Stimulated activated CD4-positive, alpha-beta T cell treated with anti-CD3 and anti-CD28 coated beads, Interleukin-15, amount 100 ng/mL, for 24 hours (primary cell): ENCODE measurements at regions not wholly inside any gene's neighbourhood (a gene's known extent, or its start where the extent isn't known, plus 50 kb on each side); places are given as distances from the start of the nearest gene placed in this dataset.

Experiments used
- DNase-seq: peaks from one replicate; pipeline ENCODE4 v3.0.0-alpha.2; 2020

DNA sequence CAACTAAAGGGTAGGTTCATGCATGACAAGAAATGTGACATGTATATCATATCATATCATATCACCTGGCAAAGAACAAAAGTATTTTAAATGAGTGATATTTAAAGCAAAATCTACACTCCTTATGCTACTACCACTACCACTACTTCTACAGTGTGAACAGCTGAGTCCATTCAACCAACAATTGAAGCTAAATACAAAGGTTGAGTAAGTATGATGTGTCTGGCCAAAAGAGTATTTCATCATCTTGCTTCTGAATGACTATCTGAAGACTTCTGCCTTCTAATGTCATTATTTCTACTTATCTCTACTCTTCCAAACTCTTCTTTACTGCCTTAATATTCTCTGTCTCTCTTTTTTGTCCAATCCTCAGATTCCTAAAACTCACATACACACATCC is 292.6 kb upstream of the CAND1 start:
- DNase-seq, result no peak

DNA sequence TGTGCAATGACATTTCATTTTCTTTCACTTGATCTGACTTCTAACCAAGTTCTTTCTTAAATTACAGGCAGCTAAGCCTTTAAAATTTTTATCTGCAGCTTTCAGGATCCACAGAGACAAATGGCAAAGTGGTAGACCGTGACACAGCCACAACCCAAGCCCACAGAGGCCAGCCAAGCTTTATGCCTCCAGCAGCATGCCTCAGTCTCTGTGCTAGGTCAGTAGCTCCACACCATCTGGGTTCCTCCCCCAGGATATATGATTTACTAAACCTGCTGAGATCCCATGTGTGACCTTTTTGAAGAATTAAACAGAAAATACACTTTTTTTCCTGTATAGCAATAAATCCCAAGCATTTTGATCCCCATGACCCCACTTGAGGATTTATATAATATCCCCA is 290.4 kb upstream of the CAND1 start:
- no peak for DNase-seq

DNA sequence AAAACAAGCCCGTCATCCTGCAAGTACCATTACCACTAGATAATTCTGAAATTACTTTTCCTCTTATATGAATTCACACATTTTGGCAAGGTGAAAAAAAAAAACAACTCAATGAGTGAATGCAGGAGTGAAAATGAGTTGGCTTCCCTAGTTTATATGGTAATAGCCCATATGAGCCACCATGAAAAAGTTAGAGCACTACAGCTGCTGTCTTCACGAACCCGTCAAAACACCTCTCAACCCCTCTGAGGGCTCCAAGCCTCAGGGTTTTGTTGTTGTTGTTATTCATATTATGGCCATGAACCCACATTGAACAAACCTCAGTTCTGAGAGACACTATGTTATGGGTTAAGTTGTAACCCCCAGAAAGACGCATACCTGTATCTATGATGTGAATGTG is 289.9 kb upstream of the CAND1 start:
- DNase-seq, result no peak

DNA sequence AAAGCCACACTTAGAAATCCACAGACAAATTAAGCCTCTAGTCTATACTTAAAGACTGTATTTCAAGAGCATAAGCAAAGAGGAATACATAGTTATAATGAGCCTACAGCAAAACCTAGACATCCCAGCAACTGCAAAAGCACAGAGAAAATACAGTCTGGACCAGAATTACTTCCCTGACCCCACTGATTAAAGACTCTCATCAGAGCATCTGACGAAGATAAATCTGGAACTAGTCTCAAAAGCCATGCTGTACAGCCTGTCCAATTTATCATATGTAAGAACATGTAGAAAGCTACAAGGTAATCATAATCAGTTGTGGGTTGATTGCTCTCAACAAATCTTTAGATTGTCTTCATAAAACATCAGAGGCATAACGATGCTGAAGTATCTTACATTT is 285.1 kb upstream of the CAND1 start:
- no peak for DNase-seq

DNA sequence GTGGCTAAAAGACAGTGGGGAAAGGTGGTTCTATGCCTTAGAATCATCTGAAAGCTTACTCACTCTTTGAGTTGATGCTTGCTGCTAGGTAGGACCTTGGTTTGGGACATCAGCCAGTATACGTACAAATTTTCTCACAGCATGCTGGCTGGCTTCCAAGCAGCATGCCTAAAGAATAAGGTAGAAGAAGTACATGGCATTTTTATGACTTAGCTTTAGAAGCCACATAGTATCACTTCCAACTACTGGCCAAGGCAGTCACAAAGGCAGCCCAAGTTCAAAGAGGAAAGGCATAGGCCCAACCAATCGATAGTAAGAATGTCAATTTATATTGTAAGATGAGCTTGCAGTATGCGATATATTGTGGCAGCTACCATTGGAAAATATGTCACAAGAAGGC is 284.2 kb upstream of the CAND1 start:
- no peak for DNase-seq

DNA sequence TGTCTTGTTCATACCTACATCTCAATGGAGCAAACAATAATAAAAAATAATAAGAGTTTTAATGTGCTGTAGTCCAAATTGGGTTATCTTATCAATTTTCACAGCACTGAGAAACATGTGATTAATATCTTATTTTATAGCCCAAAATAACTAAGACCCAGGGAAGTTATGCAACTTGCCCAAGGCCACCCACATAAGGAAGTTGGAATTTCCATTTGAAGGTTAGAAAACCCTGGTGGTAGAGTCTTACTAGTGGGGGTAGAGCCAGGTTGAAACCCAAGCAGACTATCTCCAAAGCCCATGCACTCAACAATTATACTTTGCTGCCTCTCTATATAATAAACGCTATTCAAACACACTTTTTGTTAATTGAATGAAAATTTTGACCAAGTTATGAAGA is 270.0 kb upstream of the CAND1 start:
- DNase-seq, result no peak

DNA sequence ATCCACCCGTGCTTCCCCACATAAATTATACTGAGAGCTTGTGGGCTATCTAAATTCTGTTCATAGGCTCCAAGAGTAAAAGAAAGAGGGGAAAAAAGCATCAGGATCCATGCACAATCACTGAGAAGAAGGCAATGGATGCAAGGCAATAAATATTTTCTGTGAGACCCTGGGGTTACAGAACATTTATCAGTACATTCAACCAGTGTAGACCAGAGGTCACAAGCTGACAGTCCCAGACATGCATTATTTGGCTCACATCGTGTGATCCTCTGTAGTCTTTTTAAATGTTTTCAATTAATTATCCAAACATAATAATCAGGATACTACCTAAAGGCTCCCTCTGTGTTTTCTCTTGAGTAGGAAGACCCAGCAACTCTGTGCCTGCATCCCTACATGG is 267.9 kb upstream of the CAND1 start:
- DNase-seq, result no peak

DNA sequence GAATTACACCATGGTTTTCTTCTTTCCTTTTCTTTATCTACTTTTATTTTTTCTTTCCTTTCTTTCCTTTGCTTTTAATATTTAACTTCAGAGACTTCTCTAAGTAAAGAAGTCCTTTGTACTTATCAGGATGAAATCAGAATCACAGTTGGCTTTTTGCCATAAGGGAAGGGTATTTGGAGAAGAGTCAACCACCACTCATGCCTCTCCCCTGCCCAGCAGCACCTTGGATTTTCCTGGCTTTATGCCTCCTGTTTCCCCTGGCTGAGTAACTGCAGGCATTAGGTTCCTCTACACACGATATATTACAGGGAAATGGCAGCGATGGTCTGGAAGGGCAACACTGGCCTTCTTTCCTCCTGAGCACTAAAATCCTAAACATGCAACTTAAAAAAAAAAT is 266.4 kb upstream of the CAND1 start:
- no peak for DNase-seq

DNA sequence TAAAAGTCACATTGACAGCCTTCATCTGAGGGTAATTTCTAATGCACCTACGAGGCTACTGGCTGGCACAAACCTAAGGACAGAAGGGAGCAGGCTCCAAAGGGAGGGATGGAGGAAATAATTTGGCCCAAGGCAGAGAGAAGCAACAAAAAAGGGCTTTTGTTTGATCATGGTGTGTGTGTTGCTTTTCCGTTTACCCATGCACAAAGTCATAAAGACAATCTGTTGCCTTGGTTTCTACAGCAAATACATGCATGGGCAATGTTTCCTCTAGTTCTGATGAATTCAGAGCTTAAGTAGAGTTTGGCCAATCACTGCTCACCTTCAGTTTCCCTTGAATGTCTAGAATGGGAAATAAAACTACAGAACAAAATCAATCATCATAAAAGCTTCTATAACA is 262.5 kb upstream of the CAND1 start:
- no peak for DNase-seq

DNA sequence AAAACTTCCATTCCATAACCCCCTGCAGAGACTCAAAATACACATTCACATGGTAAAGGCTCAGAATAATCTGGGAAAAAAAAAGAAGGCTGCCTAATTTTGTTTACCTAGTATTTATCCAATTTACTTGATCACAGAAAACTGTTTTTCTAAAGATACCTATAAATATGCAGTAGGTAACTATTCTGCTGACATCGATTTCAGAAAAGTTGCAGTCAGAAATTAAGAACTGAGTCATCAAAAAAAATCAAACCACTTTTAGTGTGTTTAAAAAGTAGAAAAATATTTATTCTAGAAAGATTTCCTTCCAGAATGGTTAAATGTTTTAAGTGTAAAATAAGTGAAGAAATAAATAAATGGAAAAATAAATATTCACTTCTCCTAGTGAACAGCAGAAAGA is 254.5 kb upstream of the CAND1 start:
- no peak for DNase-seq

DNA sequence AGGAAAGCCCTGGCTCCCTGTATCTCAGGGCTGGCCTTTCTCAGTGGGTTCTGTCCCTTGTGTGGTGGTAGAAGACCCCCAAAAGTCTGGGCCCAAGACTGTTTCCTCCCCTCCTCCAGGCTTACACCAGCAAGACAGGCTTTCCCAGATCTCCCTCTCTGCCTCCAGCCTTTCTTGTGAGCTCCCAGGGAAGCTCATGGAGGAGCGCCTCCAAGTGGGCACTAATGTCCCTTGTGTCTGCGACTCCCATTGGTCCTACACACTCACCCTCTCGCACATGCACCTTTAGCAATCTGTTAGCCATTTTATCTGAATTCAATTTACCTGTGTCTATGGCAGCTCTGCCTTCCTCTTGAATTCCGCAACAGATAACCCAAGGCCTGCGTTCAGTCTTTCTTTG is 251.1 kb upstream of the CAND1 start:
- no peak for DNase-seq

DNA sequence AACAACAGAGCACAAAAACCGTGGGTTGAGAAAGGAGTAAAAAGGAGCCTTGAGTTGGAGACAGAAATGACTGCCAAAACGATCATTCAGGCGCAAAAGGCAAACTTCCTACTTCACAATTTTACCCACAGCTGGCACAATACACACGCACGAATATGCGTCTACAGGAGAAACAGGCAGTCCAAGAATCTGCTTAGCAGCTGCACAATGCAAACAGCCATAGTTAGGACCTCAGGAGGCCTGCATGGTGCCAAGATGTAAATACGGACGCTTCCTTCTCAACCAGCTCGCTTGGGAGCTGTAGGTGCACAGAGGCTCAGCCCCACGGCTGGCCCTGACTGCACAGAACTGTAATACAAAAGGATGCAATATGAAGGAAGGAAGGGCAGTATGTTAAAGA is 250.1 kb upstream of the CAND1 start:
- no peak for DNase-seq

DNA sequence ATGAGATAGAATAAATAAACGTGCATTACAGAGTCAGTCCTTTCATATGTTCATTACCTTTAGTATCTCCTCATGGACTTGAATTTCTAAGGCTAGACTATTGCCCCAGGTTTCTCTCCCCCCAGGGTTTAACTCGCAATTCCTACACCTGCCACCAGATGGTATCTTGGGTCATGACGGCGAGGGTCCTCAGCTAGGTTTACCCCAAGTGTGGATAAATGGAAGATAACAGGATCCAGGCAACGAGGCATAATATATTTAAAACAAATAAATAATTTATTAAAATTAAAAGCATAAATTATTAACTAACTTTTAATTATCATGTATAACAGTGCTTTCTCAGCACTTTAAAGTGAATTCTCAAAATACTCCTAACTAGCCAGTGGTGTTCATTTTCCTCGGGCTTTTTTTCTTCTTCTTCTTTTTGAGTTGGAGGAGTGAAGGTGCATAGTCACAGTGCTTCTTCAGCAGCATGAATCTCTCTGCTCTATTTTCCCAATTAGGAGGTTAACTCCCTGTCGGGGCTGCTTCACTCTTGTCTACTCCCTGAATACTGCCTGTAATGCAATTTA is 243.5 kb upstream of the CAND1 start:
- DNase-seq, result peak; percentile 62

DNA sequence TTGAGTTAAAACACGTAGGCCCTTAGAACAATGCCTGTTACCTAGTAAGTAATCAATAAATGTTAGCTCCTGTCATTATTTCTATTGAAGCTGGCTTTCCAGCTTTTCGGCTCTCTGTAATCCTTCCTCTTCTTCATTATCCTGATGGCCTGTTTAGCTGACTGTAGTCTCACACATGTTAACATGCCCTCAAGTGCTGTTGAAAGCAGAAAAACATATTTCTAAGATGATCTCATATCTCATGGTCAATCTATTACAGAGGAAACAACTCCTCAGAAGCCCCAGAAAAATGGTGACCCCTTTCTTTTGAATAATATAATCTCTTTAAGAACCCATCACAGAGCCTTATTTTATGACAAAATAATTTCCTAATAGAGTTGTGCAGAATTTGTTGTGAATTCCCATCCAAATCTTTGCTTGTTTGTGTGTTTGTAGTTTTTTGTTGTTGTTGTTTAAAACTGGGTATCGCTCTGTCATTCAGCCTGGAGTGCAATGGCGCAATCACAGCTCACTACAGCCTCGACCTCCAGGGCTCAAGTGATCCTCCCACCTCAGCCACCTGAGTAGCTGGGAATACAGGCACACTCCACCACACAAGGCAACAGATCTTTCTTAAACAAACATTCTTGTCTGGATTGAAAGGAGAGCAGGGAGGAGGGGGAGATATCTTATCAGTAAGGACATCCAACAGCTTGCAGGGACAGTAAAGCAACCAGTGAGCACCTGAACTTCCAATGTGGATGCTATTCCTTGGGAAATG is 242.5 kb upstream of the CAND1 start:
- no peak for DNase-seq

DNA sequence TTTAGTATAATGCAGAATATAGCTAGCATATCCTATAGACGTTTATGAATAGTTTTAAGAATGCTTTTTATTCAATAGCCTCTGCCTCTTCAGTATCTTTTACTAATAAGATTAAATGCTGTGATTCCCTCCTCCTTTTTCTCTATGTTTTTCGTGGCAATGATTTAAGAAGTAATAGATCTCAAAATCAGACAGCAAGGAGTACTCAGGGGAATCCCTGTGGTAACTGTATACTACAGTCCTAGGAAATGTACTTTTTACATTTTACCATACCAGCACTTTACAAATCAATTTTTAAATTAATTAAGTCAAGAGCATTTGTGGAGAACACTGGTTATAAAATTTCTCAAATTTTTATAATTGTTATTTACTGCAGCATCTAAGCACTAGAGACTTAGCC is 240.6 kb upstream of the CAND1 start:
- no peak for DNase-seq

DNA sequence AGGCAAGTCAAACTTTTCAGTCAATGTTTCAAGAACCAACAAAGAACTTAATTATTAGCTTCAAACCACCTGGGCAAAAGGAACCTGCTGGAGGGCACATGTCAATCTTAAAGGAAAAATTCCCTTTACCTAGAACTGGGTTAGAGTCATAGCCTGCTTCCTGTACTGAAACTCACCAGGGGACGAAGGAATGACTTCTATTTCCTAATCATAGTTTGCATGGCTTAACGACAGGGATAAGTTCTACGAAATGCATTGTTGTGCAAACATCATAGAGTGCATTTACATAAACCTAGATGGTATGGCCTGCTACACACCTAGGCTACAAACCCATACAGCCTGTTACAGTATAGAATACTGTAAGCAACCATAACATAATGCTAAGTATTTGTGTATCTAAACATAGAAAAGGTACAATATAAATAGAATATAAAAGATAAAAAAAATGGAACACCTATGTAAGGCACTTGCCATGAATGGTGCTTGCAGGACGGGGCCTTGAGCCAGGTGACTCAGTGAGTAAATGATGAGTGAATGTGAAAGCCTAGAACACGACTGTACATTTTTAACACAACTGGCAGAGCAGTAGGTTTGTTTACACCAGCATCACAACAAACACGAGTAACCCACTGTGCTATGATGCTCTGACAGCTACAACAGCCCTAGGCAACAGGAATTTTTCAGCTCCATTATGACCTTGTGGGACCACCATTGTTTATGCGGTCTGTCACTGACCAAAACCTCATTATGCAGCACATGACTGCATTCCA is 234.9 kb upstream of the CAND1 start:
- peak; percentile 12 for DNase-seq

DNA sequence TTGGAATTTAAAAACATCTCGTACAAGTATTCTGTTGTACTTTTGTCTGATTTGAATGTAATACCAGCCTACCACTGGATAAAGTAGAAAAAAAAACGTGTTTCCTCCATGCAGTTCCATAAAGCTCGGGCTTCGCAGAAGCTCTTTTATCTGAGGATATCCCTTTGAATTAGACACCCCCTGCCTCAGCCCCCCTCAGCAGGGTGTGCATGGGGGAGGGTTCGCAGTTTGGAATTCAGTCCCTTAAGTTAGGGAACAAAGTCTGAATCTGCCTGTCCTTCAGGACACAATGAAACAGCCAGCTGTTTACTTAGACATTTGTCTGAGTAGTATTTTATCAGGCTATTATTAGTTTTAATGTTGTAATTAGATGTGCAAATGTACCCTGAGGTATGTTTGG is 234.0 kb upstream of the CAND1 start:
- no peak for DNase-seq

DNA sequence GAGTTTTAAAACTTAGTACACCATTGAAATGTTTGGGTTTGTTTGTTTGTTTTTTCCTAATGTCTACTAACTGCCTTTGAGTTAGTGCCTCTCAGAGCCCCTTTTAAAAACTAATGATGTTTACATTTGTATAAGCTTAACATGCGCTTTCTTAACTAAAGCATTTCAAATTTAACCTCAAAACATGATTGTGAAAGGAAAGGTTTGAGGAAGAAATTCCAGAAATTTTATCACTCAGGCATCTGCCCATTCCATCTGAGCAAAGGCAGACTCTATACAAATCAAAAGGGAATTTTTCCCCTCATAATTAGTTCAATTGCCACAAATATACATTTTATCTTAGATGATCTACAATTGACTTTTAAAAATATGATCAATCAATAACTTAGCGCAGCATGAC is 230.7 kb upstream of the CAND1 start:
- no peak for DNase-seq

DNA sequence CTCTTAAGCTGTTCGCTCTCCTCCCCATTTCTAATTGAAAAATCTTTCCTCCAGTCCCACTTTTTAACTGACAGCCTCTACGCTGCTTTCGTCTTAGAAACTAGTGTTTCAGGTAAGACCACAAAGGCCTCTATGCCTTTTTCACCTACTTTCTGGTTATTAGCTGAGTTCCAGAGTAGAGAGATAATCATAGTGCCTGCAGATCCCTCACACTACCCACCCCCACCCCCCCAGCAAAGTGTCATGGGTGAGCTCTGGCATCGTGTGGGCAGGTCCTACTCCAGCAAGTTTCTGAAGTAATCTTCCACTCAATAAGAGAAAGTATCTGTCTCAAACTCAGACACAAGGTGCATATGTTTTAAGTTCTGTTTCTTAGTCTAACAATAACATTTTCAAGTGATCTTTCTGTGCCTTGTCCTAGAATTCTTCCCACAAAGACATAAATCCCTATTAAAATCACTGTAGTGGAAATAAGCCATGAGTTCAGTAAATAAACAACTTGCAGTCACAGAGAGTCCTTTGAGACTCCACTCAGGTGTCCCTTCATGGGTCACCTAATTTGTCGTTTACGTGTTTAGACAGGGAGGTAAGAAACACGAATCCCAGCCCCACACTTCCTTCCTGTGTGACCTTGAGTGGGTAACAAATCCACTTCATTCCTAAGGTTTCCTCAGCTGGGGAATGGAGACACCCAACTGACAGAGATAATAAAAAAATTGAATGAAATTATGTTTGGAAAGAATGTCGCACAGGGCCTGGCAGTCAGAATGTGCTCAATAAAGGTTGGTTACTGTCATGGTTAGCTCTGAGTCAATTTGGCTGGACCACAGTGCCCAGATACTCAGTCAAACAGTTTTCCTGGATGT is 228.9 kb upstream of the CAND1 start:
- no peak for DNase-seq

DNA sequence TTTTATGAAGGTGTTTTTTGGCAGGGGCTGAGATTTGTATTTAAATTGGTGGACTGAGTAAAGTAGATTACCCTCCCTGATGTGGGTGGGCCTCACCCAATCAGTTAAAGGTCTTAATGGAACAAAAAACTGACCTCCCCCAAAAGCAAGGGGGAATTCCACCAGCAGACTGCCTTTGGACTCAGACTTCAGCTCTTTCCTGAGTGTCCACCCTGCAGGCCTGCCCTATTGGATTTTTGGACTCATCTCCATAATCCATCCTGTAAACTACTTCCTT is 228.4 kb upstream of the CAND1 start:
- DNase-seq, result no peak

DNA sequence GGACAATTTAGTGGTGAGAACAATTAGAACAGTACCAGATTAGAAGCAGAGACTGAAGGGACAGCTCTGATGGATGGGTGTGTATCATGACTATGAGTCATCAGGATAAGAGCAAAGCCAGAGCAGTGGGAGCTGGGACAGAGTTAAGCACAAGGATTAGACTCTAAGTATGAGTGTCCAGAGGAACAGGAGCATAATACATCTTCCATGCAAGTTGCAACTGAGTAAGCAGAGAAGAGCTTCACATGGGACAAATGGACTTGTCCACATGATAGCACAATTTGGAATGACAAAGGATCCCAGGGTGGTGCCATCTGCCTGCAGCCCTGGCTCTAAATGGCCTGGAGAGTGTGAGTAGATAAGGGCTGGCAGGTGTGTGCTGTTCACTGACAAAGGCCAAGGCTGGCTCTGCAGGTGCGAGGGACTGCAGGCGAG is 226.4 kb upstream of the CAND1 start:
- no peak for DNase-seq

DNA sequence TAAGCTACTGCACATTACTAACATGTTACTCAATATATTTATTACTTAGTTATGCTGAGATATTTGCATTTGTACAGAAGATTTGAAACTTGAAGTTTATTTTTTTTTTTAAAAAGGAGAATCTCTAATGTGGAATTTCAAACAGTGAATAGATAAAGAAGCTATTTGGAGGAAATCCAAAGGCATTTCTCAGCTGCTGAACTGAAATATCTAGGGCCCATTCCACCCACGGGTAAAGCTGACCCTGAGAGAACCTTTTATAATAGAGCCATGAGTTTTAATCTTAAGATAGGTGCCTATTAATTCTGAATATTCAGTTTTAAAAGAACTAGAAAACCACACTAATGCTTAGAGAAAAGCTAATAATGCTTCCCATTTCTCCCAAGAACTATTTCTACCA is 225.4 kb upstream of the CAND1 start:
- DNase-seq, result no peak

DNA sequence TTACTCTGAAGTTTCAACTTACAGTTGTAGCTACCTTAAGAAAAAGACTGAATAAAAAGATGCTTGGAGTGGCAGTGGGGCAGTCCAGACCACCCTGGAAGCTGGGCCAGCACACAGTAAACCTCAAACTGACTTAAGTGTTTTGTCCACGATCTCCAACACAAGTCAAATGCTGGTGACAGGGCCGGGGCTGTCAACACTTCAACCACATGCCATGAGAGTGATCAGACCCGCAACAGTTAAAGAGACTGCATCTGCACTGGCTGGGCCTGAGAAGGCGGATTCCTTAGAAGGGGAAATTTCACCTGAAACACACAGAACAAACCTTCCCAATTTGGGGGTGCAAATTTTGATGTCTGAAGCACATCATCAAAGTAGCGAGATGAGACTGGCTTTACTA is 223.5 kb upstream of the CAND1 start:
- no peak for DNase-seq

DNA sequence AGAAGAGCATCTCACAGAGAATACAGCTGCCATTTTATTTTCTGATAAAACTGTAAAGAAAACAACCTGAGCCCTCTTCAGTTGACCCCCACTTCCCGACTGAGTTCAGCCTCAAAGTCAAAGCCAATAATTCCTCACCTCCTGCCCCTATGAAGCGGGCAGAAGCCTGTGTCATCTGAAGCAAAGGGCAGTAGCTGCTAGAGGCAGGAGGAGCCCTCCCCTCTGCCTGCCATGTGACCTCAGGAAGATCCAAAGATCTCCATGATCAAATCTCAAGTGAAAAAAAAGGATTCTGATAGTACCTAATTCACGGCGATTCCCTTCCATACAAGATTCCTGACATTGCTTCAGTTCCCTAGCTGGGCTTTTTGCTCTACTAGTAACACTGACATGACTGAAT is 223.1 kb upstream of the CAND1 start:
- no peak for DNase-seq
